ENCODE measurements at regions not wholly inside any gene's neighbourhood (a gene's known extent, or its start where the extent isn't known, plus 50 kb on each side); places are given as distances from the start of the nearest gene placed in this dataset.

DNA sequence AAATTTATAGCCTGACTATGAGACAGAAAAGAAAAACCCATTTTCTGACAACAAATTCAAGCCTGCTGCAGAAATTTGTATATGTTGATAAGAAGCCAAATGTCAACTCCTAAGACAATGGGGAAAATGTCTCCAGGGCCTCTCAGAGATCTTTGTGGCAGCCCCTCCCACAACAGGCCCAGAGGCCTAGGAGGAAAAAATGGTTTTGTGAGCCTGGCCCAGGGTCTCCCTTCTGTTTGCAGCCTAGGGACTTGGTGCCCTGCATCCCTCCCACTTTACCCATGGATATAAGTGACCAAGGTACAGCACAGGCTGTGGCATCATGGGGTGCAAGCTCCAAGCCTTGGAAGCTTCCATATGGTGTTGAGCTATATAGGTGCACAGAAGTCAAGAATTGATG is 740.2 kb downstream of the SEMA5A start:
- H3K27ac Mint-ChIP-seq: no peak overlapping the region
- TF ChIP-seq, protein P1, sequence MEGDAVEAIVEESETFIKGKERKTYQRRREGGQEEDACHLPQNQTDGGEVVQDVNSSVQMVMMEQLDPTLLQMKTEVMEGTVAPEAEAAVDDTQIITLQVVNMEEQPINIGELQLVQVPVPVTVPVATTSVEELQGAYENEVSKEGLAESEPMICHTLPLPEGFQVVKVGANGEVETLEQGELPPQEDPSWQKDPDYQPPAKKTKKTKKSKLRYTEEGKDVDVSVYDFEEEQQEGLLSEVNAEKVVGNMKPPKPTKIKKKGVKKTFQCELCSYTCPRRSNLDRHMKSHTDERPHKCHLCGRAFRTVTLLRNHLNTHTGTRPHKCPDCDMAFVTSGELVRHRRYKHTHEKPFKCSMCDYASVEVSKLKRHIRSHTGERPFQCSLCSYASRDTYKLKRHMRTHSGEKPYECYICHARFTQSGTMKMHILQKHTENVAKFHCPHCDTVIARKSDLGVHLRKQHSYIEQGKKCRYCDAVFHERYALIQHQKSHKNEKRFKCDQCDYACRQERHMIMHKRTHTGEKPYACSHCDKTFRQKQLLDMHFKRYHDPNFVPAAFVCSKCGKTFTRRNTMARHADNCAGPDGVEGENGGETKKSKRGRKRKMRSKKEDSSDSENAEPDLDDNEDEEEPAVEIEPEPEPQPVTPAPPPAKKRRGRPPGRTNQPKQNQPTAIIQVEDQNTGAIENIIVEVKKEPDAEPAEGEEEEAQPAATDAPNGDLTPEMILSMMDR (IDR thresholded peaks at IDR 0.05): no peak
- no peak overlapping the region for H3K4me3 Mint-ChIP-seq
- H3K36me3 Mint-ChIP-seq (ENCODE audit: low read depth): peaks cover 3% of the 10 kb centered on the region
- H3K4me1 Mint-ChIP-seq: no peaks in the 10 kb centered on the region
- H3K9me3 Mint-ChIP-seq: peaks cover 62% of the 10 kb centered on the region
- DNase-seq: no peak
- no peaks in the 10 kb centered on the region for H3K27me3 Mint-ChIP-seq (ENCODE audit: low read depth, poor library complexity)

GRCh38 chr5:8807636-8808035 is 738.2 kb downstream of the SEMA5A start:
- TF ChIP-seq, protein P1 (IDR thresholded peaks at IDR 0.05): no peak
- Mint-ChIP-seq H3K4me3 (no peak overlapping the region), H3K27ac (no peak overlapping the region), H3K27me3 (ENCODE audit: low read depth, poor library complexity) (no peaks in the 10 kb centered on the region), H3K4me1 (no peaks in the 10 kb centered on the region), H3K36me3 (ENCODE audit: low read depth) (peaks cover 3% of the 10 kb centered on the region), H3K9me3 (peaks cover 42% of the 10 kb centered on the region)
- DNase-seq: no peak

GRCh38 chr5:8811581-8811980 is 734.3 kb downstream of the SEMA5A start:
- DNase-seq: no peak
- H3K27me3 Mint-ChIP-seq (ENCODE audit: low read depth, poor library complexity): peaks cover 3% of the 10 kb centered on the region
- no peak overlapping the region for H3K4me3 Mint-ChIP-seq
- H3K36me3 Mint-ChIP-seq (ENCODE audit: low read depth): no peaks in the 10 kb centered on the region
- TF ChIP-seq, protein P1 (IDR thresholded peaks at IDR 0.05): no peak
- H3K9me3 Mint-ChIP-seq: peaks cover 11% of the 10 kb centered on the region
- H3K27ac Mint-ChIP-seq: no peak overlapping the region
- H3K4me1 Mint-ChIP-seq: no peaks in the 10 kb centered on the region

GRCh38 chr5:8813180-8813579 is 732.7 kb downstream of the SEMA5A start:
- H3K36me3 Mint-ChIP-seq (ENCODE audit: low read depth): no peaks in the 10 kb centered on the region
- no peaks in the 10 kb centered on the region for H3K4me1 Mint-ChIP-seq
- H3K4me3 Mint-ChIP-seq: no peak overlapping the region
- TF ChIP-seq, protein P1 (IDR thresholded peaks at IDR 0.05): no peak
- H3K9me3 Mint-ChIP-seq: peaks cover 9% of the 10 kb centered on the region
- peaks cover 3% of the 10 kb centered on the region for H3K27me3 Mint-ChIP-seq (ENCODE audit: low read depth, poor library complexity)
- DNase-seq: no peak
- no peak overlapping the region for H3K27ac Mint-ChIP-seq

DNA sequence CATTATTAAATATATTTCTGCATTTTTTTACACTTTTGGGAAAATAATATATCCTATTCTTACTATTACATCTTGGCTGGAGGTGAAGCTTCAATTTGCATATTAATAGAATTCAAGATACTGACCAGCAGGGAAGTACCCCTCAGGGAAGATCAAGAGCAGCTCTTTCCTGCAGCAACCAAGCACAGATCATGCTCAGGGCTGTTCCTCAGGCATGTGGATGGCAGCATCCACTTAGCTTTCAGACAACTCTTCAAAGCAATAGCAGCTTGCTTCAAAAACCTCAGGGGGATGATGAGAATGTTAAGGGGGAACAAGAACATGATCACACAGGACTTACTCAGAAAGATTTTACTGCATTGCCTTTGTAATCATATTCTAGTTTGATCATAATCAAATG is 731.8 kb downstream of the SEMA5A start:
- Mint-ChIP-seq H3K27ac (no peak overlapping the region), H3K9me3 (peaks cover 9% of the 10 kb centered on the region), H3K4me3 (no peak overlapping the region), H3K36me3 (ENCODE audit: low read depth) (no peaks in the 10 kb centered on the region), H3K4me1 (no peaks in the 10 kb centered on the region), H3K27me3 (ENCODE audit: low read depth, poor library complexity) (peaks cover 3% of the 10 kb centered on the region)
- DNase-seq: no peak
- TF ChIP-seq, protein P1 (IDR thresholded peaks at IDR 0.05): no peak

DNA sequence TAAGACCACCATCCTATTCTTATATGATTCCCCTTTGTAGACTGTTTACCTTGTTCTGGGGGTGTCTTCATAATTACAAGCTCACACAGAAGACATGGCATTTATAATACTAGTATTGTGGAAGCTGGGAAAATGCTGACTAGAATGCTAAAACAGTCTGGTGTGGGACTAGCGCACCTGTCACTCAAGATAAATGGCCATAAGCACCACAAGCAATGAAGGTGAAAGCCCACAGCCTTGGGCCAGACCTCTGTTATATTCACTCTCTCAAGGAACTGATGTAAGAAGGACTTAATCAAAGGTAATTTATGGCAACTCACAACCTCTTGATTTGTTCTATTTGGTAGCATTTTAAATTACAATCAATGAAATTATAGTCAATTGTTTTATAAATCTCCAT is 721.5 kb downstream of the SEMA5A start:
- Mint-ChIP-seq H3K4me1 (peaks cover 8% of the 10 kb centered on the region), H3K27ac (no peak overlapping the region), H3K9me3 (peaks cover 16% of the 10 kb centered on the region), H3K4me3 (no peak overlapping the region), H3K27me3 (ENCODE audit: low read depth, poor library complexity) (no peaks in the 10 kb centered on the region), H3K36me3 (ENCODE audit: low read depth) (no peaks in the 10 kb centered on the region)
- no peak for DNase-seq
- TF ChIP-seq, protein P1 (IDR thresholded peaks at IDR 0.05): no peak
